Activated CD4-positive, alpha-beta T cell treated with anti-CD3 and anti-CD28 coated beads, Interleukin-2, amount 50 U/mL, for 24 hours (primary cell): ENCODE measurements at regions not wholly inside any gene's neighbourhood (a gene's known extent, or its start where the extent isn't known, plus 50 kb on each side); places are given as distances from the start of the nearest gene placed in this dataset.

Experiments
- DNase-seq, 2 donors: peaks; one replicate each; pipeline ENCODE4 v3.0.0-alpha.2; 2020; ENCODE audit warnings: low read depth in 1 of 2, low spot score in 1 of 2

DNA sequence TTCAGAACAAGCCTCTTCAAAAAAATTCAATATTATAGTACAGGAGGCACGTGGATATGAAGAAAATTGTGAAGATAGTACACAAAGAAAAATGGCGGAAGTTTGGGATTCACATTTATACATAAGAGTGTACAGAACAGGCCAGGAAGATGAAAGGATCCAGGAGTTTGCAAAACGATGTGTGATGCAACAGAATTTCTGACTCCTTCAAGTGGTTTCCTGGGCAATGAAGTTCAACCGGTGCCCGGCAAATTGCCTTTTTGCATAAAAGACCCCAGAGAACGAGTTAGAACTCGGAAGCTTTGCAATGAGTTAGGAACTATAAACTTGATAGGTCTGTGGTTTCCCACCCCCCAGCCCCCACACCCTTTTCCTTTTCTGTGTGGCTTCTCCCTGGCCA, 189.1 kb downstream of the SALL1 start:
- no peak for DNase-seq

- no peak for DNase-seq
These were observed 190.4 kb downstream of the SALL1 start for GRCh38 chr16:50960517-50961202.

DNA sequence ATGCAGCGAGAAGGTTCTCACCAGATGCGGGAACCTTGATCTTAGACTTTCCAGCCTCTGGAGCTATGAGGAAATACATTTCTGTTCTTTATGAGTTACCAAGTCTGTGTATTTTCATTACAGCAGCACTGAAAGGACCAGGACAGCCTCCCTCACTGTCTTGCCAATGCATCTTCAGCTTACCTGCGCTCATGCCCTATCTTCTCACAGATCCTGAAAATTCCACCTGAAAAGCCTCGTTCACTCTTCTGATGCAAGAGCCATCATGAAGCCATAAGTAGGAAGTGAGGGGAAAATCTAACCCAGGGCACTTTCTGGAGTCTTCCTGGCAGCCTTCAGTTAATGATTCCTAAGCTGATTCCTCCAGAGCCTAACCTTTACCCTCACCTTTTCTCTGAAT, 194.0 kb downstream of the SALL1 start:
- DNase-seq, result no peak

- DNase-seq, result no peak
These were observed 194.4 kb downstream of the SALL1 start for GRCh38 chr16:50956637-50957036.

GRCh38 chr16:50955311-50955710, 195.8 kb downstream of the SALL1 start:
- DNase-seq, result no peak

DNA sequence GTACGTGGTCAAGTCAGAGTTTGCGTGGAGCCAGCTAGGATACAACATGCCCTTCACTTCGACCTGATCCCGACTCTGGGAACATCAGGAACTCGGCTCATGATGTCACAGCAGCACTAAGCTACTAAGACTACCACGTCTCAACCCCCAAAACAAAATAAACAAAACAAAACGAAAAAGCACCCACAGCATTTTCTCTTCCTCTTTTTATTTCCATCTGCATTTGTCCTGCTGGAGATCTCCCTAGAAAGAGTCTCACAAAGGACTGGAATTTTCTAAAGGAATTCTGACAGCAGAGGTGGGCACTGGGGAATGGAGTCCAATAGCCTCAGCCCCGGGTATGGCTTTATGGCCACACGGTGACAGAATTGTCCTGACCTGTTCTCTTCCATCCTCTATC, 196.6 kb downstream of the SALL1 start:
- no peak for DNase-seq

DNA sequence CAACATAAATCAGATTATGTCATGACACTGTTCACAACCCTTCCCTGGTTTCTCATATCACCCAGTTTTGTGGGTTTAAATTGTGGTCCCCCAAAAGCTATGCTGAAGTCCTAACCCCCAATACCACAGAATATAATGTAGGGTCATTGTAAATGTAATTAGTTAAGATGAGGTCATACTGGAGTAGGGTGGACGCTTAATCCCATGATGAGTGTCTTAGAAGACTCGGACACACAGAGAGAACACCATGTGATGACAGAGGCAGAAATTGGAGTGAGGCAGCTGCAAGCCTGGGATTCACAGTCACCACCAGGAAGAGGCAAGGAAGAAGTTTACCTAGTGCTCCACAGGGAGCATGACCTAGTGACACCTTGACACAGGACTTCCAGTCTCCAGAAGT, 197.8 kb downstream of the SALL1 start:
- no peak for DNase-seq

GRCh38 chr16:50950955-50951354, 200.1 kb downstream of the SALL1 start:
- no peak for DNase-seq

- no peak for DNase-seq
These were observed 202.7 kb downstream of the SALL1 start for GRCh38 chr16:50948268-50948930.

GRCh38 chr16:50947826-50948225, 203.2 kb downstream of the SALL1 start:
- DNase-seq, result no peak

GRCh38 chr16:50946606-50947005, 204.5 kb downstream of the SALL1 start:
- DNase-seq, result no peak

GRCh38 chr16:50946098-50946497, 204.2 kb downstream of the CYLD start:
- no peak for DNase-seq

DNA sequence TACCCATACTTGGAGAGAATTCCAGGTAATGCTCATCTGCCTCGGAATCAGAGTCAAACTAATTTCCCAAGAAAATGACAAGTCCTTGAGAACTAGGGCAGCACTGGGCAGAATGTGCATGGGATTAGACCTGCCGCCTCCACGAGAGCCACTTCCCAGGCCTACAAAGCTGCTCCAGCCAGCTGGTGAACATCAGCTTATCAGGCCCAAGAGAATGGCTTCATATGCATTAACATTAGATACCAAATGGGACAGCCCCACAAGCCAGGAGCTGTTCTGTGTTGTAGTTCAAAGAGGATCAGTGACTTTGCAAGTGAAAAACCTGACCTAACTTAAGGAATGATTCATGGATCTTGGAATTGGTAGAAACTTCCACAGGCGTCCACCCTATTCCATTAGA, 203.3 kb downstream of the CYLD start:
- no peak for DNase-seq

DNA sequence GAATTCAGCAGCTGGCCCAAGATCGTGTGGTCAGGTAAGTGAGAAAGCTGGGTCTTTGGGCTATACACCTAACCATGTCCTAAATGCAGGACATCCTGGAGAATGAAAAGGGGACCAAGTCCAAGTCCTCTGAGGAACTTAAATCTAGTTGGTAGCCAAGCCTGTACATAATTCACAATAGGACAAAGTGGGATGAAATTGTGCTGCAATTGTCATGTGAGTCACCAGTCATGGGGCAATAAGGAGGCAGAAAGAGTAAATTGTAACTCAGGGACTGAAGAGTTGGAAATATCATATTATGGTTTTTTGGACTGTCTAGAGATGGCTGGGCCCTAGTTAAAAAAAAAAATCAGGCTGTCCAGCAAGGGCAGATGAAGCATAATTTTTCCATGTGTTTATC, 202.6 kb downstream of the CYLD start:
- DNase-seq, result no peak

- DNase-seq, result no peak
These were observed 202.1 kb downstream of the CYLD start for GRCh38 chr16:50944033-50944432.

DNA sequence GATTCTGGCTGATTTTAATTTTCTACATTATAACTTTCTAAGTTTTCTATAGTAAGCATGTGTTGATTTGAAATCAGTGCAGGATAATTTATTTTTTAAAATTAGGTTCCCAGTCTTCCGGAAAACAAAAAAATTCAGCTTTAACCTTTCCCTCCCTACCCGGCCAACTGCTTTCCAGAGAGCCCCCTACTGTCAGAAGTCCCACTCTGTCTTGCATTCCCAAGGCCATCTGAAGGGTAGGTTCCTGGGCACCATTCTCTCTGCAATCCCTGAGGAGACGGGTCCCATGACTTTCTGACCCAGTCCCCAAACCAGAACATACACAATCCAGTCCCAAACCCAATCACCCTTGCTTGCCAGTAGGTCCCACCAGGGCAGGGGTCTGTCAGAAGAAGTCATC, 200.3 kb downstream of the CYLD start:
- no peak for DNase-seq

GRCh38 chr16:50941681-50942080, 199.8 kb downstream of the CYLD start:
- DNase-seq, result no peak

GRCh38 chr16:50940275-50940854, 198.5 kb downstream of the CYLD start:
- no peak for DNase-seq

DNA sequence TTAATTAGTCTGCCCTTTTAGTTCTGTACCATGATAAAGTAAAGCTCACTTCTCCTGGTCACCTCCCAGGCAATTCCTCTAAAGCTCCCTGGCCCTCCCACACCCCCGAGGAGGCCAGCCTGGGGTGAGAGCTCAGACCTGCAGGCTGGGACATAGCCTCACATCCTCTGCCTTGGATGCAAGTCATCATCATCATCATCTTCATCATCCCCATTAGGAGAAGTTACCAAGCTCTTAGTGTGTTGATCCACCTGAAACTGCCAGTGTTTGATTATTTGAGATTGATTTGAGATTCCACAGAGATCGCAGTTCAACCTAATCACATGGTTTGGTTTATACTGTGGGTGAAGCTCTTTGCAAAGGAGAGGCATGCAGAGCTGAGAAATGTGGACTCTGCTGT, 197.5 kb downstream of the CYLD start:
- no peak for DNase-seq

DNA sequence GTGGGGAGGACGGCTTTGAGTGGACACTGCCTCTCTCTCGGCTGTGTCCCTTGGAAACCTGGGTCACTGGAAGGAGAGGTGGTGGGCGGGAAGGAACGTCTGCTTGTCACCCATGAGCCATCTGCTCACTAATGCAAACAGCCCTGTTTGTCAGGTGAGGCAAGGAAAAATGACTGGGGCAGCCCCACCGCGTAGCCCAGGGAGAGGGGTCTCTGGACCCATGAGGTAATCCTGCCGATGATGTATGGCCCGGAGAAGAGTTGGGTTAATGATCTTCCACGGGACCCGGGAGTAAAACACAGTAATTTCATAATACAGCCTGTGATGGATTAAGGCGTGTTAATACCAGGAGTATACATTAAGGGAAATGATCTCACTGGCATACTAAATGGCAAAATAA, 197.0 kb downstream of the CYLD start:
- no peak for DNase-seq

- no peak for DNase-seq
These were observed 191.4 kb downstream of the CYLD start for GRCh38 chr16:50933262-50933661.

- DNase-seq, result no peak
These were observed 190.6 kb downstream of the CYLD start for GRCh38 chr16:50932348-50932935.
